Inflammatory macrophage treated with lipopolysaccharide for 1 hour (primary cell): ENCODE measurements at regions not wholly inside any gene's neighbourhood (a gene's known extent, or its start where the extent isn't known, plus 50 kb on each side); places are given as distances from the start of the nearest gene placed in this dataset.
"Not testable (repeated sequence)": the region's sequence is repeated elsewhere in the genome, so short reads cannot be mapped to it uniquely, and the experiment has no call there.

Experiments
- DNase-seq, 2 donors: peaks; one replicate each; pipeline ENCODE4 v3.0.0-alpha.2; 2020 to 2022

- DNase-seq: not testable (repeated sequence)
These were observed 173.6 kb downstream of the ATP6V0E2 start for GRCh38 chr7:150047329-150047728.

- DNase-seq: not testable (repeated sequence)
These were observed 174.0 kb downstream of the ATP6V0E2 start for GRCh38 chr7:150047772-150048171.

GRCh38 chr7:150048244-150049011 is 174.7 kb downstream of the ATP6V0E2 start:
- DNase-seq: not testable (repeated sequence)

- not testable (repeated sequence) for DNase-seq
These were observed 175.4 kb downstream of the ATP6V0E2 start for GRCh38 chr7:150049012-150049655.

- DNase-seq: not testable (repeated sequence)
These were observed 179.6 kb downstream of the ATP6V0E2 start for GRCh38 chr7:150053396-150053795.

- not testable (repeated sequence) for DNase-seq
These were observed 180.5 kb downstream of the ATP6V0E2 start for GRCh38 chr7:150054242-150054641.

- DNase-seq: not testable (repeated sequence)
These were observed 186.8 kb downstream of the ATP6V0E2 start for GRCh38 chr7:150060259-150061221.

- not testable (repeated sequence) for DNase-seq
These were observed 189.4 kb downstream of the ATP6V0E2 start for GRCh38 chr7:150063195-150063594.

- not testable (repeated sequence) for DNase-seq
These were observed 196.0 kb downstream of the ATP6V0E2 start for GRCh38 chr7:150069555-150070313.

- peak in 1 of 2 donors; percentile 8 for DNase-seq
These were observed 203.8 kb downstream of the ATP6V0E2 start for GRCh38 chr7:150077543-150077942.

GRCh38 chr7:150081865-150082264 is 208.1 kb downstream of the ATP6V0E2 start:
- not testable (repeated sequence) for DNase-seq

- not testable (repeated sequence) for DNase-seq
These were observed 211.0 kb downstream of the ATP6V0E2 start for GRCh38 chr7:150084724-150085123.

GRCh38 chr7:150087478-150087877 is 213.7 kb downstream of the ATP6V0E2 start:
- peak; percentile 6 to 44 for DNase-seq

- peak; percentile 10 to 39 for DNase-seq
These were observed 215.4 kb downstream of the ATP6V0E2 start for GRCh38 chr7:150089139-150089538.

GRCh38 chr7:150090776-150091175 is 217.0 kb downstream of the ATP6V0E2 start:
- DNase-seq: not testable (repeated sequence)

- not testable (repeated sequence) for DNase-seq
These were observed 220.1 kb downstream of the ATP6V0E2 start for GRCh38 chr7:150093897-150094296.

GRCh38 chr7:150096213-150096994 is 222.6 kb downstream of the ATP6V0E2 start:
- DNase-seq: peak; percentile 82 to 85

GRCh38 chr7:150098592-150098991 is 224.6 kb upstream of the LRRC61 start:
- DNase-seq: peak; percentile 39 to 74

- DNase-seq: peak; percentile 36 to 61
These were observed 221.9 kb upstream of the LRRC61 start for GRCh38 chr7:150101282-150101681.

- DNase-seq: not testable (repeated sequence)
These were observed 215.9 kb upstream of the LRRC61 start for GRCh38 chr7:150107283-150107682.

- not testable (repeated sequence) for DNase-seq
These were observed 212.8 kb upstream of the LRRC61 start for GRCh38 chr7:150110375-150110820.
